HFF-Myc (cell line): ENCODE measurements at regions not wholly inside any gene's neighbourhood (a gene's known extent, or its start where the extent isn't known, plus 50 kb on each side); places are given as distances from the start of the nearest gene placed in this dataset.

Experiments used
- DNase-seq: peaks from one replicate; pipeline ENCODE4 v3.0.0-alpha.2; 2011; ENCODE audit warnings: low read depth; ENCODE audit errors: extremely low read depth
- H3K4me3 ChIP-seq: replicated peaks from 2 replicates; pipeline ENCODE4 v1.5.1; 2011; ENCODE audit warnings: low read depth, mild to moderate bottlenecking, control low read depth, low read length
- TF ChIP-seq, protein P1 (sequence below): IDR thresholded peaks from 2 replicates; pipeline ENCODE4 v1.5.1; 2012; ENCODE audit warnings: mild to moderate bottlenecking, low read depth, low read length, control low read depth; ENCODE audit errors: missing control alignments

DNA sequence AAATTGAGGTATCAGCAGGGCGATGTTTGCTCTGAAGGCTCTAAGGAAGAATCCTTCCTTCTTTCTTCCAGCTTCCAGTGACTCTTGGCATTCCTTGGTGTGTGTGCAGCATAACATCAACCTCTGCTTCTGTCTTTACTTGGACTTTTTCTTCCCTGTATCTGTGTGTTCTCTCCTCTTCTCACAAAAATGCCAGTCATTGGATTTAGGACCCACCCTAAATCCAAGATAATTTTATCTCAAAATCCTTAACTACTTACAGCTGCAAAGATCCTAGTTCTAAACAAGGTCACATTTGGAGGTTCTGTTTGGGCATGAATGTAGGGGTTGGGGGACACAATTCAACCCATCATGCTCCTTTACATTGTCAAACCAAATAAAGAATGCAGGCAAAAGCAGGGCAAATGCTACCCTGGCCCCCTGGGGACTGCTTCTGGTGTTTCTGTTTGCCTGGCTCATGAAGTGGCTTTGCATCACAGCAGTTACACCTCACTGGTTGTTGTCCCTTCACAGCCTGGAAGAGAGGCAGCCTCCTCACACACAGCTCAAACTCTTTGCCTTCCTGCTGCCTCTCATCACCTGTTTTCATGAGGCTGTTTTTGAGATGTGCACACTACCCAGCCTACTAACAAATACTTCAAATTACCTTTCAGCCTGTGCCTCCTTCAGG, 64.8 kb upstream of the PLCXD3 start:
- no peak overlapping the region for H3K4me3 ChIP-seq
- TF ChIP-seq, protein P1, sequence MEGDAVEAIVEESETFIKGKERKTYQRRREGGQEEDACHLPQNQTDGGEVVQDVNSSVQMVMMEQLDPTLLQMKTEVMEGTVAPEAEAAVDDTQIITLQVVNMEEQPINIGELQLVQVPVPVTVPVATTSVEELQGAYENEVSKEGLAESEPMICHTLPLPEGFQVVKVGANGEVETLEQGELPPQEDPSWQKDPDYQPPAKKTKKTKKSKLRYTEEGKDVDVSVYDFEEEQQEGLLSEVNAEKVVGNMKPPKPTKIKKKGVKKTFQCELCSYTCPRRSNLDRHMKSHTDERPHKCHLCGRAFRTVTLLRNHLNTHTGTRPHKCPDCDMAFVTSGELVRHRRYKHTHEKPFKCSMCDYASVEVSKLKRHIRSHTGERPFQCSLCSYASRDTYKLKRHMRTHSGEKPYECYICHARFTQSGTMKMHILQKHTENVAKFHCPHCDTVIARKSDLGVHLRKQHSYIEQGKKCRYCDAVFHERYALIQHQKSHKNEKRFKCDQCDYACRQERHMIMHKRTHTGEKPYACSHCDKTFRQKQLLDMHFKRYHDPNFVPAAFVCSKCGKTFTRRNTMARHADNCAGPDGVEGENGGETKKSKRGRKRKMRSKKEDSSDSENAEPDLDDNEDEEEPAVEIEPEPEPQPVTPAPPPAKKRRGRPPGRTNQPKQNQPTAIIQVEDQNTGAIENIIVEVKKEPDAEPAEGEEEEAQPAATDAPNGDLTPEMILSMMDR = no peak
- no peak for DNase-seq

- H3K4me3 ChIP-seq = no peak overlapping the region
- TF ChIP-seq, protein P1 = no peak
- DNase-seq = no peak
Observed at GRCh38 chr5:41574391-41574790, 64.0 kb upstream of the PLCXD3 start.
